ENCODE measurements at regions not wholly inside any gene's neighbourhood (a gene's known extent, or its start where the extent isn't known, plus 50 kb on each side); places are given as distances from the start of the nearest gene placed in this dataset.

- 78 to 87% (median 81%) methylated on average over 2 of the region's 2 CpGs for WGBS, 4 donors
- peaks cover 0 to 4% of the 10 kb centered on the region in 2 donors for H3K4me1 ChIP-seq (replicated peaks in 1 of 2)
Measured at GRCh38 chr15:36335224-36335623, 244.2 kb upstream of the CDIN1 start.

GRCh38 chr15:36335659-36336058 lies 243.8 kb upstream of the CDIN1 start:
- intact Hi-C loops (cut with DNase I) = no loop called here

More at GRCh38 chr15:36335224-36335623, 244.2 kb upstream of the CDIN1 start:
- no peak for DNase-seq
- Histone ChIP-seq H3K27me3 (no peaks in the 10 kb centered on the region), H3K4me3 (no peak overlapping the region), H3K27ac (no peak overlapping the region), H3K9me3 (replicated peaks in 1 of 3) (no peaks in the 10 kb centered on the region), H3K36me3 (replicated peaks in 1 of 2) (no peaks in the 10 kb centered on the region)
- intact Hi-C loops (cut with DNase I) = no loop called here
- TF ChIP-seq CTCF (IDR thresholded peaks at IDR 0.05) (no peak), POLR2A (IDR thresholded peaks at IDR 0.05) (no peak)

GRCh38 chr15:36344887-36345286 lies 234.5 kb upstream of the CDIN1 start:
- WGBS, 4 donors = 72 to 93% (median 81%) methylated on average over 1 to 2 of the region's 2 CpGs
- Histone ChIP-seq H3K36me3 (replicated peaks in 1 of 2) (no peaks in the 10 kb centered on the region), H3K4me3 (no peak overlapping the region), H3K4me1 (replicated peaks in 1 of 2) (no peaks in the 10 kb centered on the region), H3K27me3 (no peaks in the 10 kb centered on the region), H3K9me3 (replicated peaks in 1 of 3) (no peaks in the 10 kb centered on the region), H3K27ac (no peak overlapping the region)
- intact Hi-C loops (cut with DNase I) = no loop called here
- no peak for TF ChIP-seq CTCF (IDR thresholded peaks at IDR 0.05)
- TF ChIP-seq POLR2A (IDR thresholded peaks at IDR 0.05) = no peak
- DNase-seq = no peak

More at GRCh38 chr15:36335659-36336058, 243.8 kb upstream of the CDIN1 start:
- no peaks in the 10 kb centered on the region for H3K36me3 ChIP-seq (replicated peaks in 1 of 2)
- peaks cover 0 to 4% of the 10 kb centered on the region in 2 donors for H3K4me1 ChIP-seq (replicated peaks in 1 of 2)
- no peaks in the 10 kb centered on the region for H3K9me3 ChIP-seq (replicated peaks in 1 of 3)
- H3K27ac ChIP-seq = no peak overlapping the region
- WGBS, 4 donors = 90 to 99% (median 92%) methylated on average over 1 of the region's 1 CpG
- no peak overlapping the region for H3K4me3 ChIP-seq
- no peak for TF ChIP-seq CTCF (IDR thresholded peaks at IDR 0.05)
- no peak for DNase-seq
- H3K27me3 ChIP-seq = no peaks in the 10 kb centered on the region

GRCh38 chr15:36347272-36347858 lies 232.1 kb upstream of the CDIN1 start:
- no peaks in the 10 kb centered on the region for H3K4me1 ChIP-seq (replicated peaks in 1 of 2)
- H3K36me3 ChIP-seq (replicated peaks in 1 of 2) = no peaks in the 10 kb centered on the region
- no peak overlapping the region for H3K4me3 ChIP-seq
- H3K27me3 ChIP-seq = no peaks in the 10 kb centered on the region
- no peak for DNase-seq
- TF ChIP-seq CTCF (IDR thresholded peaks at IDR 0.05) (no peak), POLR2A (IDR thresholded peaks at IDR 0.05) (no peak)
- no peak overlapping the region for H3K27ac ChIP-seq
- intact Hi-C loops (cut with DNase I) = no loop called here
- no peaks in the 10 kb centered on the region for H3K9me3 ChIP-seq (replicated peaks in 1 of 3)

Measured in adrenal gland (tissue), 9 donors.